Activated CD4-positive, alpha-beta T cell treated with anti-CD3 and anti-CD28 coated beads for 1 hour (primary cell): ENCODE measurements at regions not wholly inside any gene's neighbourhood (a gene's known extent, or its start where the extent isn't known, plus 50 kb on each side); places are given as distances from the start of the nearest gene placed in this dataset.
"Not testable (repeated sequence)": the region's sequence is repeated elsewhere in the genome, so short reads cannot be mapped to it uniquely, and the experiment has no call there.

Experiments
- DNase-seq: peaks from one replicate; pipeline ENCODE4 v3.0.0-alpha.2; 2020

- DNase-seq: no peak
Observed at GRCh38 chr2:64880193-64880951, 108.8 kb upstream of the SLC1A4 start.

DNA sequence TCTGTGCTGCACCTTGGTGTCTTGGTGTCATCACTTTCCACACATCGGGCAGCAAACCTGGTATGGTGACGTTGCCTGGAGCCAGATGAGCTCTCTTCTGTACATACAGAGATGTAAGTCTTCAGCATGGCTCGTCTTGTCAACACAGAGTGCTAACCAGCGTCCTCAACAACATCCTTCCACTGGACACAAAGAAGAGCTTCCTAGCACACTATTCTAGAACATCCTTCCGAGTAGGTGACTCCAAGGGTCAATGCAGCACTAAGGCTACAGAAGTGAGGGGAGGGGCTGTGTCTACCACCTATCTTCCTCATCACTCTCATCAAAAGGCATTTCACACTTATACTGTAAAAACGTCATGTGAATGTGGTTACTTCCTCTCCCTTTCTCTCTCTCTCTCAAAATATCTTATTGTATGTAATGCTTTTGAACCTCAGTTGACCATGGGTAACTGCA, 108.1 kb upstream of the SLC1A4 start:
- DNase-seq: no peak

DNA sequence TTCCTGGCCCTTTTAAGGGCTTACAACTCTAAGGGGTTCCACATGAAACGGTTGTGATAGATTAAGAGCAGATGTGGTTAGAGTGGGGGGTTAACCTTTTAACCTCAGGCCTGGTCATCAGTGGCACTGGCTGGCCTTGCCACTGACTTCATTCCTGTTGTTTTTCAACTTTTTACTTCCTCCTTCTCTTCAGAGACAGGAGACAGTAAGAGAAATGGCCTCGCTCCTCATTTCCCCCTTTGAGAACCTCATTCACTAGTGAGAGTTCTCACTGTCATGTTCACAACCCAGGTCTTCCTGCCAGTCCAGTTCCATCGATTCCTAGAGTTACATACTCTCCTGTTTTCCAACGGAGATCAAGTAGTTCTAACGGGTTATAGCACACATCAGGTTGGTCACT, 101.6 kb upstream of the SLC1A4 start:
- no peak for DNase-seq

GRCh38 chr2:64888591-64889309, 100.4 kb upstream of the SLC1A4 start:
- DNase-seq: no peak

DNA sequence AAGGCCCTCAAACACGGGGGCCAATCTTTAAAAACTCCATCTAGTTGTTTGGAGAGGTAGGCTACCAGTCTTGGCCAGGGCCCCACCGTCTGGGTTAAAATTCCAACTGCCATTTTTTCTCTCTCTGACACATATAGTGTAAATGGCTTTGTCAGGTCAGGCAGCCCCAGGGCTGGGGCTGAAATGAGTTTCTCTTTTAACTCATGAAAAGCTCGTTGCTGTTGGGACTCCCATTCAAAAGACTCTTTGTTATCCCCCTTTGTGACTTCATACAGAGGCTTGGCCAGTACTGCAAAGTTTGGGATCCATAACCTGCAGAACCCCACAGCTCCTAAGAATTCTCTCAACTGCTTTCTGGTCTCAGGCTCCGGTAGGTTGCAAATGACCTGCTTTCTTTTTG, 99.4 kb upstream of the SLC1A4 start:
- no peak for DNase-seq

DNA sequence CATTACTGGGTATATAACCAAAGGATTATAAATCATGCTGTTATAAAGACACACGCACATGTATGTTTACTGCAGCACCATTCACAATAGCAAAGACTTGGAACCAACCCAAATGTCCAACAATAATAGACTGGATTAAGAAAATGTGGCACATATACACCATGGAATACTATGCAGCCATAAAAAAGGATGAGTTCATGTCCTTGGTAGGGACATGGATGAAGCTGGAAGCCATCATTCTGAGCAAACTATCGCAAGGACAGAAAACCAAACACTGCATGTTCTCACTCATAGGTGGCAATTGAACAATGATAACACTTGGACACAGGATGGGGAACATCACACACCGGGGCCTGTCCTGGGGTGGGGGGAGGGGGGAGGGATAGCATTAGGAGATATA, 92.6 kb upstream of the SLC1A4 start:
- not testable (repeated sequence) for DNase-seq

DNA sequence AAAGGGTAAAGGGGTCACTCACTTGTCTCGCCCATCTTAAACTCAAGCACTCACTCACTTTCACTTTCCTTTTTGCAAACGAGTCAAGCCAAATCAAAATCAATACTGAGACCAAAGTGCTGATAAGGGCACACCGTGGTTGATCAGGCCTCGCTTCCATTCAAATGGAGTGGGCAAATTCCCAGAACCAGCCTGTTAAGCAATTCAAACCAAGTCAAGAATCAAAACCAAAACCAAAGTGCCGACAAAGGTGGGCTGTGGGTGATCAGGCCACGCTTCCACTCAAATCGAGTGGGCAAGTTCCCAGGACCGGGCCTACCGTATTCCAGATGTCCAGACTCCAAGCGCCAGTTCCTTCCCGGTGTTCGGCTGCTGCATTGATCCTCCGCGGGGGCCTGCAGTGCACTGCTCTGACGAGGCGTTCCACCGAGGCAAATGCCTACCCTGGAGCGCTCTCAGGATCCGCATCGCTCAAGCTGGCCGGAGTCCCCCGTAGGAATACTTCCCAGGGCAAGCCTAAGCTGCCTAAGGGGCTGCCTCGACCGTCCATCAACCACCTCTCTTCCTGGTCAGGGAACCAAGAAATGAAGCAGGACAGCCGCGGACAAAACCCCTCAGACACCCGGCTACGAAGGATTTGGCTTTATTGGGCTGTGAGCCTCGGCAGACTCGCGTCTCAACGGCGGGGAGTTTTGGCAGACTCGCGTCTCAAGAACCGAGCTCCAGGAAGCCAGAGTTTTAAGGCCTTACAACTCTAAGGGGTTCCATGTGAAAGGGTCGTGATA, 89.9 kb upstream of the SLC1A4 start:
- no peak for DNase-seq

DNA sequence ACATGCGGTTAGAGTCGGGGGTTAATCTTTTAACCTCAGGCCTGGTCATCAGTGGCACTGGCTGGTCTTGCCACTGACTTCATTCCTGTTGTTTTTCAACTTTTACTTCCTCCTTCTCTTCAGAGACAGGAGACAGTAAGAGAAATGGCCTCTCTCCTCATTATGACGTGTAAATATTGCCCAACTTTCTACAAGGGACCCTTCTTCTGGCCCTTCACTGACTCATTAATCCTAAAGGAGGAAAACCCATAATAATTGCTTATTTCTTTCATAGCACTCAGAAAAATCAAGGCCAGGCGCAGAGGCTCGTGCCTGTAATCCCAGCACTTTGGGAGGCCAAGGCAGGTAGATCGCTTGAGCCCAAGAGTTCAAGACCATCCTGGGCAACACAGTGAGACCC, 89.3 kb upstream of the SLC1A4 start:
- not testable (repeated sequence) for DNase-seq

DNA sequence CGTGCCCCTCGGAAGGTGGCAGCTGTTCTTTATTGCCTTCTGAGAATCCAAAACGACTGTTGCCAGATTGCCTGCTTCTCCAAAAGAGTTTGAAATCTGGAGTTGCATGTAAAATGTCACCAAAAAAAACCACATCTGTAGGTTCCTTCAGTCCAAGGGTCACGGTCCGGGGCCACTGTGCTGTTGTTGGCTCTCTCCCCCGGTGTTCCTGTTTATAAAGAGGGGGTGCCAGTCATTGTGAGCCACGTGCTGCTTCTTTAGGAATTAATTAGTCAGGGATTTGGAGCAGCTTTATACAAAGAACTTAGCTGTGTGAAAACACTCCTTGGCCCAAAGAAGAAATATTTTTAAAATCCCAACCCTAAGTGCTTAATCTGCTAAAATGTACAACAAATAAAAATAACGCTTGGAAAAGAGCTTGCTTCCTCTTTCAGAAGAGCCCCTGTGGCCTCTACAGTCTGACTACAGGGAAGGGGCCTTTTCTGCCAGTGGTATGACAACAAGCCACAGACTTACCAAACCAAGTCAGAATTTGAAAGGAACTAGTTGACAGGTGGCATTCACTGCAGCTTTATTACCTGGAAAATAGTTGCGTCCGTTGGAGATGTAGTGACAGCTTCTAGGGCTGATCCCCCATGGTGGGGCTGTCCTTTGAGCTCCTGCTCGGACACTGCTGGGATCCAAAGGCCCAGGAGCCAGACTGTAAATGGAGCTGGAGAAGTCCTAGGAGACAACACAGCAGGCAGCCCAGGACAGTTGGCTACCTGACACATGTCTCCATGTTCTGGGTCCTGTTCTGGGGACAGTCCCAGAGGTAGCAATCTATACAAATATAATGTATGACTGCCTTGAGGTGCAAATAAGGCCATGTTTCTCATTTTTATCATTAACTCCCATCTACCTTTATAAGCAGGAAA, 84.5 kb upstream of the SLC1A4 start:
- no peak for DNase-seq

- DNase-seq: no peak
Observed at GRCh38 chr2:64905338-64906024, 83.7 kb upstream of the SLC1A4 start.

- DNase-seq: no peak
Observed at GRCh38 chr2:64906853-64907536, 82.2 kb upstream of the SLC1A4 start.

GRCh38 chr2:64908406-64908805, 80.8 kb upstream of the SLC1A4 start:
- DNase-seq: no peak

GRCh38 chr2:64910523-64910922, 78.7 kb upstream of the SLC1A4 start:
- DNase-seq: no peak

DNA sequence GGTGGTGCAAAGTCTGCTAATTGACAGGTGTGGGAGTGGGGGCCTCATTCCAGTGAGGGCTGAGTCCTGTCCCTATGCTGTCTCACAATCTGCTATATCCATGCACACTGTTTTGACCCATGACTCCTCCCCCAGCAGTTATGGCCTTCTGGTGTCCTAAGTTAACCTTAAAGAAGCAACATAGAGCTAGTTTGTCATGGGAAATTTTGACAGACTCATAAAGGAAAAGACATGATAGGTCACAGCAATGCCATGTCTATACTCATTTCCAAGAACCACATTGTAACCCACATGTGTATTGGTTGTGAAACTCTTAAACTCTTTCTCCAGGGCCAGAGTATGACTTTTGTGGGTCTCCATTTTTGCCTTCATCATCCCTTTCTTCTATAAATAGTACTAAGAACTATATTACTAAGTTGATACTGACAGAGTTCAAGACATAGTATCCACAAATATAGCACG, 78.2 kb upstream of the SLC1A4 start:
- DNase-seq: no peak

- DNase-seq: no peak
Observed at GRCh38 chr2:64913357-64913869, 75.8 kb upstream of the SLC1A4 start.

DNA sequence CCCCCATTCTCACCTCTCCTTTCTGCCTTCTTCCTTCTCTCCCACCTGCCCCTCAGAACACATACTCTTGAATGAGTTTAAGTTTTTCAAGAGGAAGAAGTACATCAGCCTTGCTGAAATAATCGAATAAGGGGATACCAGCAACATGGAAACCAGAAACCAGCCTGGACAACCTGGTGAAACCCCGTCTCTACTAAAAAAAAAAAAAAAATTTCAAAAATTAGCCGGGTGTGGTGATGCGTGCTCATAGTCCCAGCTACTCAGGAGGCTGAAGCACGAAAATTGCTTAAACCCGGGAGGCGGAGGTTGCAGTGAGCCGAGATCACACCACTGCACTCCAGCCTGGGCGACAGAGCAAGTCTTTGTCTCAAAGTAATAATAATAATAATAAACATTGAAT, 75.0 kb upstream of the SLC1A4 start:
- no peak for DNase-seq

GRCh38 chr2:64914735-64915509, 74.3 kb upstream of the SLC1A4 start:
- DNase-seq: no peak

DNA sequence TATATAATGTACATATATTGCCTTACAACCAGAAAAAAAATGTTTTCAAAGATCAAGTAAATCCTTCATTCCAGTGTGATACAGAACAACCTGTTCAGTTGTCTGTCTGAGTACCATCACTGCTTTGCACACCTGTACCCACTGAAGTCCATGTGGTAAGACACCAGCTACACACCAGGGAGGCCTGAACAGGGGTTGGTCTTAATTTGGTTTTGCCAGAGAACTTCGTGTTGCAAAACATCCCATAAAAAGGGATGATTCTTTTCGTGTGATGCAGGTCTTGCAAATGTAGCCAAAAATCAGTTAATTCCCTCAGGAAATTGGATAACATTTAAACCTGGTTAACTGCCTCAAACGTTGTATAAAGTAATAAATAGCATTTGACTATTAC, 73.7 kb upstream of the SLC1A4 start:
- DNase-seq: no peak

DNA sequence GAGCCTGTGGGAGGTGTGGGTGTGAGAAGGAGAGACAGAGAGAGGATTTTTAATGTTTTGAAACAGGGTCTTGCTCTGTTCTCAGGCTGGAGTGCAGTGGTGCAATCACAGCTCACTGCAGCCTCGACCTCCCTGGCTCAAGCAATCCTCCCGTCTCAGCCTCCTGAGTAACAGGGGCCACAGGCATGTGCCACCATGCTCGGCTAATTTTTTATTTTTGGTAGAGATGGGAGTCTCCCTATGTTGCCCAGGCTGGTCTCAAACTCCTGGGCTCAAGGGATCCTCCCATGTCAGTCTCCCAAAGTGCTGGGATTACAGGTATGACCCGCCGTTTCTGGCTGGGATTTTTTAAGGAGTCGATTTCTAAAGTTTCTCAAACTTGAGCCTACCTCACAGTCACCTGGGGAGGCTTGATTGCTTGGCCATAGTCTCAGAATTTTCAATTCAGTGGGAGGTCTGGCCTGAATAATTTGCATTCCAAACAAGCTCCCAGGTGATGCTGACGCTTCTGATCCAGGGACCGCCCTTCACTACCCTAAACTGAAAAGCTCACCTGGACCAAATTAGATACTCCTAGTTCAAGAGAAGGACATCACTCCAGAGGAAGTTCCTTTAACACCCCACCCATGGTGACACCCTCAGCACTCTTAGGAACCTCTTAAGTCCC, 70.8 kb upstream of the SLC1A4 start:
- no peak for DNase-seq

GRCh38 chr2:64919261-64919660, 69.9 kb upstream of the SLC1A4 start:
- DNase-seq: no peak
